Adrenal gland (tissue), 5 donors: ENCODE measurements at regions not wholly inside any gene's neighbourhood (a gene's known extent, or its start where the extent isn't known, plus 50 kb on each side); places are given as distances from the start of the nearest gene placed in this dataset.

ENCODE experiments used
- CTCF ChIP-seq, 6 experiments: fragments of 450-650 bp in 4 of 6; fragments of 200-600 bp in 2 of 6; sonication (generic) in 1 of 6; IDR thresholded peaks; 1 replicate in 5 of 6; 2 replicates in 1 of 6; pipeline versions ENCODE4 v1.5.1 to v1.8.0; 2016 to 2021; ENCODE audit warnings: antibody characterized with exemption in 6 of 6, mild to moderate bottlenecking in 2 of 6, moderate library complexity in 1 of 6
- POLR2A ChIP-seq, 2 donors: fragments of 450-650 bp; IDR thresholded peaks; one replicate each; pipeline ENCODE4 v1.6.1; 2017; ENCODE audit warnings: antibody characterized with exemption in 2 of 2, mild to moderate bottlenecking in 2 of 2, moderate library complexity in 1 of 2
- donor health status: DM: no; HTN: no; CAD: no.

GRCh38 chr3:23662079-23662617 lies 143.6 kb upstream of the UBE2E1 start:
- no peak for TF ChIP-seq POLR2A (IDR thresholded peaks at IDR 0.05)
- TF ChIP-seq CTCF (IDR thresholded peaks at IDR 0.05): no peak
